HS-5 (cell line): ENCODE measurements at regions not wholly inside any gene's neighbourhood (a gene's known extent, or its start where the extent isn't known, plus 50 kb on each side); places are given as distances from the start of the nearest gene placed in this dataset.

Source experiments
- DNase-seq: peaks from one replicate; pipeline ENCODE4 v3.0.0-alpha.2; 2012; ENCODE audit warnings: low read depth

DNA sequence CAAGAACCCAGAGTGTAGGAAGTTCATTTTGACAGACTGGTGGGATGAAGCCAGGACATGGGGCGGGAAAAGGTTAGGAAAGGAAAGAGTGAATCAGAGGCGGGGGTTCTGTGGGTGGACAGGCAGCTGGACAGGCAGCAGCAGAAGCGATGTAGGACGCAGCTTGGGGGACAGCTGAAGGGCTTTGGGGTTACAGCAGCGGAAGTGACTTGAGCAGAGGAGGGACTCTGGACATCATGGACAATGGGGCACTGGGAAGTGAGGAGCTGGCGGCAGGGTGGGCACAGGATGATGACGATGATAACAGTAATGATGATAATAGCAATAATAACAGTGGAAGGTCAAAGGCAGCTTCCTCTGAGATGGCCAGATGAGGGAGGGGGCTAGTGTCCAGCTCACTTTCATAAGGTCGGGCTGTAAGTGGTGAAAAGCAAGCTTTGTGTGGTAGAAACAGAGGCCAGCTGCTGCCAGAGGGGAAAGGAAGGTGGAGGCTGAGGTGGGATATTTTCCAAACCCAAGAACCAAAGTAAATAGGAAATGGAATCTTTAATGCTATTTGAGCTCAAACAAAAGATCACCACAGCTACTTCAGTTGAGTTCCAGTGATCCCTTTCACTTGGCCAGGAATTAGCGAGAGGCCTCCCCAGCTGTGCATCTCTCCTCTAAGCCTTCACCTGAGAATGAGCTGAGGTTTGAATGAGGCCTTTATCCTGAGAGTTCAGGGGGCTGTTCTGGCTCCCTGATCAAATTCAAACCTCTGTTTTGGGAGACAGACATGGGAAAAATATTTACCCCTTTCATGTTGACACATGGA, 433.5 kb downstream of the DHX35 start:
- DNase-seq, result no peak

DNA sequence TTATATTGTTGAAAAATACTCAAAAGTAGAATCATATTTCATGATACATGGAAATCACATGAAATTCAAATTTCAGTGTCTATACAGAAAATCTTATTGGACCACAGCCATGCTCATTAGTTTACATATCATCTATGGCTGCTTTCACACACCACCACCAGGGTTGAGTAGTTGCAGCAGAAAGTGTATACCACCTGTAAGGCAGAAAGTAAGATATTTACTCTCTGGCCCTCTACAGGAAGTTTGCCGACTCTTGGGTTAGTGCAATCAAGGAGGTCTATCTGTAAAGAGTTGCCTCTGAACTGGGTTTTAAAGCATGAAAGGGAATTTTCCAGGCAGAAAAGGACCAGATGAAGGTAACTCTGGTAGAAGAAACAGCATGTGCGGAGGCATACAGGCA, 432.3 kb downstream of the DHX35 start:
- no peak for DNase-seq

DNA sequence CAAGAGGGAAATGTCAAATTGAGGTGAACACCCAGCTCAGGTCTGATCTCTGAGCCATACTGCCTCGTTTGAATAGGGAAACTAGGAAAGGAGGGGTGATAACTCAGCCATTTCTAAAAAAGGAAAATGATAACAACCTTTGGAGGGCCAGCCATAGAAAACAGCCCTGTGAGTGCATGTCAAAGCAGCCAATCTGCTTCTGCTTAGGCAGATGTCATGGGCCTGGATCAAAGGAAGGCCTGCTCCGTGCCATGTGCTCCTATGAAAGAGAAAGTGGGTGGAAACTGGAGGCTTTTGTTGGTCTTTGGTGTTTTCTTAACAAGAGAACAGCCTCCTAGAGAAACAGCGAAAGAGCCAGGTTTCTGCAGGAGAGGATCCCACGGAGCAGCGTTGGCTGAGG, 428.0 kb downstream of the DHX35 start:
- DNase-seq, result no peak

DNA sequence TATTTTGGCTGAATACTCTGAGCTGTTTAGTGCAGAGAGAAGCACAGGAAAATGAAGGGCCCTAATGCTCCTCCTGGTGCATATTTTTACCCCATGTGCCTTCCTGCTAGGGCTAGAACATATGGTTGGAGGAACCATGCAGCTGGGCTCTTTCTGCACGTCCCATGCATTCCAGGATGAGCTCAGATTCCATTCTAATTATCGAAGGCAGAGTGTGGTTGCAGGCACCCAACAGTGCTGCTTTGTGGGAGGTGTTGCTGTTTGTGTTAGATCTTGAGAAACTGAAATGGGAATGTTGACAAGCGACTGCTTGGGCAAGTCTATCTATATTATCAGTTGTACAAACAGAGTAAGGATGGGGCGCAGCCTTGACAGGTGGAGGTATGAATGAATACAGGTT, 419.5 kb downstream of the DHX35 start:
- DNase-seq, result no peak

DNA sequence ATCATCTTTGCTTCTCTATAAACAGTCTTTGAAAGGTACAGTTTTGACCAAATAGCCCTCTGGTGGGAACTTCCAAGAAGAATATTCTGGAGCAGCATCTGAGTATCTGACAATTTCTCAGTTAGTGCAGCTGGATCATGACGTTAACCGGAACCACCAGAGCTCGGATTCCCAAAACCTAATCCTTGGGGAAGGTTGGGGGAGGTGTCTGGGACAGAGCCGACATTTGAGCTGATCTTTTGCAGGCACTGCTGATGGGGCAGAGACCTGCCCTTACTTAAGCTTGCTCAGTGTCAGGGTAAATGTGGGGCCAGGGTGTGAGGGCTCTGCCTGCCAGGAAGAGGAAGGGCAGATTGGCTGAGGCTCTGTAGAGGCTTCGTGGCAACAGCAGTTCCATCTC, 416.6 kb downstream of the DHX35 start:
- no peak for DNase-seq

DNA sequence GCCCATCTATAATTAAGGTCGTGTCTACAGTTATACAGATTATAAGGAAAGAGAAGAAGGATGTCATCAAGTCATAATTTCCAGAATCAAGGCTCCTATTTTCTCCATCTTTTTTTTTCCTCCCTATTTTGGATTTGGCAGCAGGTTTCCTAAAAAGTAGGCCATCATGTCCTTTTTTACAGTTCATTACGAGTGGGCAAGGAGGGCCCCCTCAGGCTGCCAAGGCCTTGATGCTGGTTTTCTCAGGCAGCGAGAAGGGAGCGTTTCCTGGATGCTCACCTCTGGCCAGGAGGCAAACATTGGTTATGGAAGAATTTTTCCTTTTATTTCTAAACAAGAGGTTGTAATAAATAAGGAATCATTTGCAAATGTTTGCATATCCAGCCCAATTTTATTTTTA, 414.6 kb downstream of the DHX35 start:
- DNase-seq, result no peak

DNA sequence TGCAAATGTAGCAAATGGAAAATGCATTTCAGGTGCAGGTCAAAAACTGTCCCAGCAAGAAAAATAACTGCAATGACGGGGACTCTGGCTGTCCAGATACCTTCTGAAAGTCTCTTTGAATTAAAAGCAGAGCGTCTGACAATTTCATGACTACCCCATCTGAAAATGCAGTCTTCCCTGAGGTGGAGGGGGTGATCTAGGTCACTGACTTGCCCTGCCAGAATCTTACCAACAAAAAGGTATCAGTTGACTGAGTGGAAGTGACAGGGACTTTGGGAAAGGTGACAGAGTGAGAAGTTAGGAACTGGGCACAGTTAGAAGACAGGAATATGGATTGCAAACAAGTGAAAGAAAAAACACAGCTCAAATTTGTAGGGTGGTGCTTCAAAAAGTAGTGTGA, 402.2 kb downstream of the DHX35 start:
- DNase-seq, result no peak

DNA sequence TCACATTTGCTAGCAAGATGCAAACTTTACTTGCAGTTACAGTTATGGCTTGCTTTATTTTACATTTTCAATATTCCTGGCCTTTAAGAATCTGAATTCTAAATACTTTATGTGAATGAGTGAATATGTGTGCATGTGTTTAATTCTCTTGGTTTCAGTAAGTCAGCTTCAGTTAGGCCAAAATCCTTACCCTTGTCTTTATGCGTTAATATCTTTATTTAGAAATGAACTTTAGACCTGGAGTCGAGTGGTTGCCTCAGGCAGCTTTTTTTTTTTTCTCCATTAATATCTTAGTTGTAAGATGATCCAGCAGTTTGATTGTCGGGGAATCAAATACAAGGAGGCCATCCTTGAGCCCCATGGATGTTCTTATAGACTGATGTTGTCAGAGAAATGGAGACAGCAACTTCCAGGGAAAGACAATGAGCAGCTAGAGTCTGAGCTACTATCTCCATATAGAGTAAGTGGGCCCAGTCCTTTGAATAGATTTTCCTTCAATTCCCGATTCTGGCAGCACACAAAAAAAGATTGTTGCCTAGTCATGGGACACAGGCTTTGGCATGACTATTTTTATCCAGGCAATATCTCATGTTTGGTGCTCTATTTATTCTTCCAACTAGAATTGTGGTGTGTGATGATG, 398.0 kb downstream of the DHX35 start:
- DNase-seq, result no peak

DNA sequence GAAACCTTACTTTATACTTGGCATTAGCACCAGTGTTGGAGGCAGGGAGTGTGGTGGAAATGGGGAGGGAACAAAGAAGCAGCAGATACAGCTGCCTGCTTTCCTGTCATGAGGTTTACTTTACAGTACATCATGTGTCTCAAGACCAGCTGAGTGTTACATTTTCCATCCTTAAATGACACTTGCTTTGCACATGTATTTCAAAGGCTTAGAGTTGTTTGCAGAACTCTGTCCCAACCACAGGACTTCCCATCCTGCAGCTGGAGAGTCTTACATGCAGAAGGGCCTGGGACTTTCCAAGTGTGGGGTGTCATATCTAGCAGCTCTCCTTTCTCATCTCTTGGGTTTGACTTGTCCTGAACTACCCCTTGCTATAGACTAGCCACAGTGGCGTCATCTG, 395.9 kb downstream of the DHX35 start:
- no peak for DNase-seq

DNA sequence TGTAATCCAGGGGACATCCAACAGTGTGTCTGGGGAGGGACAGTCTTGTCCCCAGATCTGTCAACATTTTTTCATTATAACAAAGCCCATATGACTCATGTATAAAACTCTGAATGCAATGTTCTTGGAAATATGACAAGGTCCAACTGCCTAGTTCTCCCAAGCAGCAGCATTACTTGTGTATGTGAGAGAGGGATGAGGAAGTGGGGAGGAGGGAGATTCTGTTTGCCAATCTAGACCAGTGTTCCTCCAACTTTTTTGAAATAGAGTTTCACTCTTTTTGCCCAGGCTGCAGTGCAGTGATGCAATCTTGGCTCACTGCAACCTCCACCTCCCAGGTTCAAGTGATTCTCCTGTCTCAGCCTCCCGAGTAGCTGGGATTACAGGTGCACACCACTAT, 394.8 kb downstream of the DHX35 start:
- no peak for DNase-seq

DNA sequence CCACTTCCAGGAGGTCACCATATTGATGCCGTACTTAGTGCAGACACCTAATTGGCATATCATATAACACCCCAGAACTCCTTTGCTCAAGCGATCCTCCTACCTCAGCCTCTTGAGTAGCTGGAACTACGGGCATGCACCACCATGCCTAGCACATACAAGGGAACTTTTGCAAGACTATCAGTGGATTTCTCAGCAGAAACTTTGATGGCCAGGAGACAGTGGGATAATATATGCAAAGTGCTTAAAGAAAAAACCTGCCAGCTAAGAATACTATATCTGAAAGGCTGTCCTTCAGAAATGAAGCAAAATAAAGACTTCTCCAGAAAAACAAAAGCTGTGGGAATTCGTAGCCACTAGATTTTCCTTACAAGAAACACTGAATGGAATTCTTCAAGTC, 387.1 kb downstream of the DHX35 start:
- DNase-seq, result no peak

DNA sequence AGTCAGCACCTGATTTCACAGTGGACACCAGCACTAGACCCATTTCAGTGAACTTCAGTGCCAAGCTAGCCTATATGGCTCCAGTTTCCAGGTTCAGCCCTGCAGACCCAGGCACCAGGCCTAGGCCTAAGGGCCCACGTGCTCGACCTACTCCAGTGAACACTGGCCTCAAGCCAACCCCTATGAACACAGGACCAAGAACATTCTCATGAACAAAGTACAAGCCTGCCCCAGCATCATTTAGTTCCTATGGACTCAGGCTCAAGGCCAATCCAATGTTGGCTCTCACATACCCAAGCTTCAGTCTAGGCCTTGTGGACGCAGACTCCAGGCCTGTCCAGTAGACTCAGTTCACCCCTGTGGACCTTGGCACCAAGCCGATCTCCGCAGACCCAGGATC, 385.5 kb downstream of the DHX35 start:
- no peak for DNase-seq

DNA sequence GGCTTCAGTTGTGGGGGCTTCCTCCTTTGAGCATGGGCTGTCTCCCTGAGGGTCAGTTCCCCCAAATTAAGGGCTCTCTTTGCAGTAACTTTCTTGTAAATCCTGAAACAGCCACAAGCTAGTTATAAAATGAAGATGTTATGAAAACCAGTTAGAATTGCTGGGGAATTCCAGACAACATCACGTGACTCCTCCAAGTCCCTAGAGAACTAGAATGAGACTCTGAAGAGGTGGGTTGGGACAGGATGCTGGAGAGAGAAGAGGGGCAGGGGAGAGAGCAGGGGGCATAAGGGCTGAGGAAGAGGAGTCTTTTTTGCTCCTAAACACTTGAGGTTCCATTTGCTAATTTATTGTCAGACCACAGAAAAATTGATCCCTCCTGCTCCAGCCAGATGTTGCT, 380.3 kb downstream of the DHX35 start:
- no peak for DNase-seq

DNA sequence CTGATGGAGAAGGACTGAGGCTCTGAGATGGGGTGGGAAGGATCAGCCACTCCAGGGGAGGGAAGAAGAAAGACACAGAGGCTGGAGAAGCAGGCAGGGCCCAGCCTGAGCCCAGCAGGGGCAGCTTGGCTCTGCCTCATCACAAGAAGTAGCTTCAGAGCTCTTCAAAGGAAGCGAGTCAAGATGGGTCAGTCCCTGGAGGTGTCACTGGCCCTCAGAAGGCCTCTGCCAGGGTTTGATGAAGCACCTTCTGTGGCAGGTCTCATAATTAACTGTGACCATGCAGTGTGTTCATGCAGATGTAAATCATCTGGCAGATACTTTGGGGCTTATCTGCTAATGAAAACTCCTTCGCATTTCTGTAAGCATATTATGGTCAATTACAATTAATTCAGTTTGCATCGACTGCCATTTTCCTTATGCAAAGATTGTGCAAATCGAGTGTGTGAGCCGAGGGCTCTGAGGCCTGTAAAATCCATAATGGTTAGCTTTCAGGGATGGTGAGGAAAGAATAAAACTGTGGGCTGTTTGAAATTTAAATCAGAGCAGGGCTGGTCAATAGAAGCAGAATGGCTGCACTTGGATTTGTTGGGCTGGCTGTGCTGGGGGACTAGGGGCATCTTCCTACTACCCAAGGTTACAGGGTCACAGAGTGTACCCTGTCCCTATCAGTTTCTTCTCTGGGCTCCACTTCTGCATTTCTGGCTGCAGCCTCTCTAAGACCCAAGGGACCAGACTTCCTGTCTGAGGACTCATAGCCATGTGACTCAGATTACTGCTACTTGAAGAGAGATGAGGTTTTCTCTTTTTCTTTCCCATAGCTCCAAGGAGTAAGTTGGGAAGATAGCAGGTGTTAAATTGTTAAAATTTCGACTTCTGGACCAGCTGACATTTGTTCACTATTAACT, 376.6 kb downstream of the DHX35 start:
- DNase-seq, result no peak

DNA sequence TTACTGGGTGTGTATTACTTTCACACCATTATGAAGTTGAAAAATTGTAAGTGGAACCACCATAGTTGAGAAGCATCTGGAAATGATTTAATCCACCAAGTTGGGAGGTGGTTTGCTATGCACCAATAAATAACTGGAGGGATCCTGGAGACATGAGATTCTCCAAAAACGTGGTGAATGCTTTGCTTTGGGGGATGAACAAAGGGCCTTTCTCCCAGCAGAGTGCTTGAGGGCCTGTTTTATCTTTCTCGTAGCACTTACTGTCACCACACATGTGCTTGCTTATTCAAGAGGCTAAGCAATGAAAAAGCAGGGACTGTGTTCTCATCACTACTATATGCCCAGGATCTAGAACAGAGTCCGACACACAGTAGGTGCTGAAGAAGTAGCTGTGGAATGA, 371.1 kb downstream of the DHX35 start:
- DNase-seq, result no peak

DNA sequence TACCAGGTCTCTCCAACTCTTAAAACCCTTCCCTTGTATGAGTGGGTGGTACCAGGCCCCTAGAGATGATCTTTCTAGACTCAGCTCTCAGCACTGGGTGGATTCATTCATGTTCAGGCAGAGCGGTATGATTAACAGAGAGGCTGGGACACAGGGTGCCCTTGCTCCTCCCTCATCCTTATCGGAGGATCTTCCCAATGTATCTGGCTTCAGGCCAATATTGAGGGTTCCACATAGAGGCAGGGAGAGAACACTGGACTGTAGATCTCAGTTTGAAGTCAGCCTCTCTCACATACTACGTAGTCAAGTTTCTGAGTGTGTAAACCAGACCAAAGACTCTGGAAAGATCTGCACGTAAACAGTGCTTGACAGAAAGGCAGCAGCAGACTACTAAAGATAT, 366.2 kb downstream of the DHX35 start:
- DNase-seq, result no peak

DNA sequence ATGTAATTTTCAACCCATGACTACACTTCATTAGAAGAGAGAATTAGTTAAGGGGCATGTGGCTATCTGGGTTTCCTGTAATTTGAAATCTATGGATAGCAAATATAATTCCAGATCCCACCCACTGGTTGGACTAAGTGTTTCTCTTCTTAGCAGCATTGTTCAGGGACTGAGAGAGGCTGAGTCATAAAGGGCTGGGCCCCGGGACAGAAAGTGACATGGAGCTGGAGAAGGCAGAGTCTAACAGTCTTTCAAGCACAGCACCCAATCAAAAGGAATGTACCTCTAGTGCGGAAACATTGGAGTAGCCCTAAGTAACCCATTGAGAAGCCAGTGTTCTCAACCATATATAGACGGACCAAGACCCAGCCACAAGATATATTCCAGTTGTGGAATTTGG, 363.9 kb downstream of the DHX35 start:
- DNase-seq, result no peak

DNA sequence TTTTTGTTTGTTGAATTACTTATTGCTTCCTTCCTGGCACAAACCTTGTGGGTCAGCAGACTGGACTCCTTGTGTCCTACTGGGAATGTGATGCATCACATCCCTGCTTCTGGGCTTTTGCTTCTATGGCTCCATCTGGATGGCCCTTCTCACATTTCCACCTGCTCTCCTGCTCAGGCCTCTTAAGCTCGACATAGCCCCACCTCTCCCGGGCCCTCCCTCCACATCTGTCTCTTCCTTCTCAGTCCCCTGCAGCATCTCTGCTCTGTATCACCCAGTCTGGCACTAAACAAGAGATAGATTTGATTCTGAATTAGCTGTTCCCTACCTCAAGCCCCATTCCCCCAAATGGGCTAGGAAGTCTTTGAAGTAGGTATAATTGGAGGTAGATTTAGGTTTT, 356.8 kb downstream of the DHX35 start:
- DNase-seq, result no peak

DNA sequence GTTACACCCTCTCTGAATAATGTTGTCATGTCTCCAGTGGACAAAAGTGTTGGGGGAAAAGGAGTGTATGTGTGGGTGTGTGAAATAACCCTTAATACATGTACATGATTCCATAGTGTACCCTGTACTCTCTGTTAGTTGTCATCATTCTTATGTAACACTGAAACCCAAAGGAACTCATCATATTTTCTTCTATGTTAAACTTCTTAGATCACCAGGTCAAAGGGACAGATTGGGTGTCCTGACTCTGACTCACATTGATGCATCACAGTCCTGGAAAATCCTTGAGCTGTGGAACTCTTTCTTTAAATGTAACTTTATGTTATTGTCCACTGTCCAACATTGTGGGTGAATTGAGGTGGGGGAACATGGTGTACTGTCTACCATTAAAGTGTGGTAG, 350.5 kb downstream of the DHX35 start:
- no peak for DNase-seq

DNA sequence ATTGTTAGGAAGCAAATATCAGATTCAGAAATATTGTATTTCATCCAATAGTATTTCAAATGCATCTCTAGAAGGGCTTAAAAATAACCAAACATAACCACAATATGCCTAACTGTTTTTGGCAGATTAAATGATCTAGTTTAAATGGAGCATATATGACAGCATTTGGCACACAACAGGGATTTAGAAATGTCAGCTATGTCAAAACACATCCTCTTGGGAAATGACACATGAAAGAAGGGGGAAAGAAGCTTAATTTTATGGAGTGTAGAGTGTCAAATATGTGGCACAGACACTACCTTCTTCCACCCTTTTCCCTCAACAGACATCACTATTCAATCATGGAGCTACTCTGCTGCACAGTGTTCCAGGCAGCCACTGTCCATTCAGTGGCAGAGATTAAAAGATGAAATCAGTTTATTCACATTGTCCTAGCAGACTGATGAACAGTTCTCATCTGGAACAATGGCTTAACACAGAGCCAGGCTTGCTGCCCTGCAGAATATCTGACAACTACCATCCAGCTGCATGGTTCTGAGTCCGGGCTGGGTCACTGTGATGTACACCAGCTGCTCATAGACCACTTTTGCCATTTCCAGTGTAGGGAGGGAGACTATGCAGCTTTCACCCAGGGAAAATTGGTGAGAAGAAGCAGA, 349.8 kb downstream of the DHX35 start:
- DNase-seq, result no peak

DNA sequence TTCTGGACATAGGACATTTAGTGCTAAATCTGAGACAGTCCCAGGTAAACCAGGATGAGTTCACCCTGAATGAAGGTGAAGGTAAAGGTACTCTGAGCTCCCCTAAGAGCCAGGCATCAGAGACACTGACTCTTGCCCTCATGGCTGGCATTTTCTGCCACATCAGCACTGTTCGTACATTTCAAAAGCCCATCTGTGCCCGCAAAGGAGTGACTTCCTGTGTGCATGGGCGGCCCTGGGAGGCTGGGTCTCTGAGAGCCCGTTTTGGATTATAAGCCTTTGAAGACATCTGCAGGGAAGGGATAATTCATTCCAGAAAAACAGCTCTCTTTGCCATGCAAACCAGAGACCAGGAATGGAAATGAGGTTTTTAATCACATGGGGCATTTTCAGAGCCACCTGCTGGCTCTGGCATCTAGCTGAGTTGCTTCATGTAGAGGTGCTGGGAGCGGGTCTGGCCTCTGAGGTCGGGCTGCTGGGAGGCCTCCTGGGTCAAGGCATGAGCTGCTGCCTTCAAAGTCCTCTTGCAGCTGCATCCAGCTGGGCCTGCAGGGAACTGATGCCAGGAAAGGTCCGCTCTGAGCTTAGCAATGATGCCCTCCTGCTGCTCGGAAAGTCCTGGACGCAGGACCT, 348.3 kb downstream of the DHX35 start:
- no peak for DNase-seq

DNA sequence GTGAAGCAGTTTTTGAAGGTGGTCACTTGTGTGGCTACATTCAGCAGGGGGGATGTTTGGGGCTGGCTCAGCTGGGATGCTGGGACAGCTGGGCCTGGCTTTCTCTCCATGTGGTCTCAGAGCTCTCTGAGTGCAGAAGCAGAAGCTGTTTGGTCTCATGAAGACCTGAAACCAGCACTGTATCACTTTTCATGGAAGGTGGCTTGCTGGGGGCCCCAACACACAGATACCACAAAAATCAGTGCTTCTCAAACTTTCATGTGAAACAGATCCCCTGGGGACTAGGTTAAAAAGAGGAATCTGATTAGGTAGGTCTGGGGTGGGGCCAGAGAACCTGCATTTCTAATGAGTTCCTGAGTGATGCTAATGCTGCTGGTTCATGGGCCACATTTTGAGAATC, 347.3 kb downstream of the DHX35 start:
- DNase-seq, result no peak
